ENCODE measurements at regions not wholly inside any gene's neighbourhood (a gene's known extent, or its start where the extent isn't known, plus 50 kb on each side); places are given as distances from the start of the nearest gene placed in this dataset.

DNA sequence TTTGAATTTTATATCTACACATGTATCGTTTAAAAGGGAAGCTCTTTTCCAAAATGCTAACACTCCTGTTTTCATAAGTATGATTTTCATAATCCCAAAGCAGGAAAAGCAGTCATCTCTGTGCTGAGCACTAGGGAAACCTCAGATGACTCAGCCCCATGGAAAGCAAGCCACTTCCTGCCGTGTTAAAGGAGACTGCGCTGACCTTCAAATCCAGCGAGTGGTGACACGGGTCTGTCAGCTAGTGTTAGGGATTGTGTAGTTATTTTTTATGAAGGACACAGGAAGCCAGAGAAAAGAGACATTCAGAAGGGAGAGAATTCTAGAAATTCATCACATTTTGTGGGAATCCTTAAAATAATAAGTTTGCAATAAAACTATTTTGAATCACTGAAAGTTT is 57.0 kb upstream of the CD93 start (continued):
- TF ChIP-seq ZBTB1 (CRISPR knock-in tag; IDR thresholded peaks at IDR 0.05; ENCODE audit: borderline replicate concordance, low read depth) = no peak
- no peak for TF ChIP-seq PCBP1 (IDR thresholded peaks at IDR 0.05; ENCODE audit: low read depth, low read length, poor library complexity, severe bottlenecking)
- no peak for TF ChIP-seq NFATC3 (IDR thresholded peaks at IDR 0.05)
- no peak for TF ChIP-seq PML (IDR thresholded peaks at IDR 0.05; ENCODE audit: low read length)
- no peak for TF ChIP-seq HDAC2 (IDR thresholded peaks at IDR 0.05)
- TF ChIP-seq FIP1L1 (IDR thresholded peaks at IDR 0.05; ENCODE audit: low read depth, low read length, poor library complexity, severe bottlenecking) = no peak
- no peak for TF ChIP-seq ZSCAN29 (IDR thresholded peaks at IDR 0.05)
- TF ChIP-seq PCBP2 (IDR thresholded peaks at IDR 0.05; ENCODE audit: low read depth, low read length, poor library complexity, severe bottlenecking) = no peak
- no peak for TF ChIP-seq ZNF232 (CRISPR knock-in tag; IDR thresholded peaks at IDR 0.05)
- TF ChIP-seq CHCHD3 (CRISPR knock-in tag; IDR thresholded peaks at IDR 0.05) = no peak
- TF ChIP-seq, protein P1, sequence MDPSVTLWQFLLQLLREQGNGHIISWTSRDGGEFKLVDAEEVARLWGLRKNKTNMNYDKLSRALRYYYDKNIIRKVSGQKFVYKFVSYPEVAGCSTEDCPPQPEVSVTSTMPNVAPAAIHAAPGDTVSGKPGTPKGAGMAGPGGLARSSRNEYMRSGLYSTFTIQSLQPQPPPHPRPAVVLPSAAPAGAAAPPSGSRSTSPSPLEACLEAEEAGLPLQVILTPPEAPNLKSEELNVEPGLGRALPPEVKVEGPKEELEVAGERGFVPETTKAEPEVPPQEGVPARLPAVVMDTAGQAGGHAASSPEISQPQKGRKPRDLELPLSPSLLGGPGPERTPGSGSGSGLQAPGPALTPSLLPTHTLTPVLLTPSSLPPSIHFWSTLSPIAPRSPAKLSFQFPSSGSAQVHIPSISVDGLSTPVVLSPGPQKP (CRISPR knock-in tag; IDR thresholded peaks at IDR 0.05) = no peak
- no peak for TF ChIP-seq NCOA6 (IDR thresholded peaks at IDR 0.05)
- TF ChIP-seq TAF1 (IDR thresholded peaks at IDR 0.05; ENCODE audit: control insufficient read depth, extremely low read depth, insufficient read depth, low read length, severe bottlenecking) = no peak
- TF ChIP-seq RBM14 (IDR thresholded peaks at IDR 0.05; ENCODE audit: borderline replicate concordance, insufficient read depth, low read depth, low read length) = no peak
- TF ChIP-seq TEAD1 (CRISPR knock-in tag; IDR thresholded peaks at IDR 0.05) = no peak
- peak; percentile 60; the same call in 1 of the 2 replicates for TF ChIP-seq MAFK (IDR thresholded peaks at IDR 0.05; ENCODE audit: low read length)
- no peak for TF ChIP-seq SAP30 (IDR thresholded peaks at IDR 0.05; ENCODE audit: borderline replicate concordance, insufficient read depth, low read depth, low read length, poor library complexity, severe bottlenecking)
- TF ChIP-seq ESRRA (IDR thresholded peaks at IDR 0.05; ENCODE audit: borderline replicate concordance, low read depth) = peak; percentile 97
- TF ChIP-seq, protein P2, sequence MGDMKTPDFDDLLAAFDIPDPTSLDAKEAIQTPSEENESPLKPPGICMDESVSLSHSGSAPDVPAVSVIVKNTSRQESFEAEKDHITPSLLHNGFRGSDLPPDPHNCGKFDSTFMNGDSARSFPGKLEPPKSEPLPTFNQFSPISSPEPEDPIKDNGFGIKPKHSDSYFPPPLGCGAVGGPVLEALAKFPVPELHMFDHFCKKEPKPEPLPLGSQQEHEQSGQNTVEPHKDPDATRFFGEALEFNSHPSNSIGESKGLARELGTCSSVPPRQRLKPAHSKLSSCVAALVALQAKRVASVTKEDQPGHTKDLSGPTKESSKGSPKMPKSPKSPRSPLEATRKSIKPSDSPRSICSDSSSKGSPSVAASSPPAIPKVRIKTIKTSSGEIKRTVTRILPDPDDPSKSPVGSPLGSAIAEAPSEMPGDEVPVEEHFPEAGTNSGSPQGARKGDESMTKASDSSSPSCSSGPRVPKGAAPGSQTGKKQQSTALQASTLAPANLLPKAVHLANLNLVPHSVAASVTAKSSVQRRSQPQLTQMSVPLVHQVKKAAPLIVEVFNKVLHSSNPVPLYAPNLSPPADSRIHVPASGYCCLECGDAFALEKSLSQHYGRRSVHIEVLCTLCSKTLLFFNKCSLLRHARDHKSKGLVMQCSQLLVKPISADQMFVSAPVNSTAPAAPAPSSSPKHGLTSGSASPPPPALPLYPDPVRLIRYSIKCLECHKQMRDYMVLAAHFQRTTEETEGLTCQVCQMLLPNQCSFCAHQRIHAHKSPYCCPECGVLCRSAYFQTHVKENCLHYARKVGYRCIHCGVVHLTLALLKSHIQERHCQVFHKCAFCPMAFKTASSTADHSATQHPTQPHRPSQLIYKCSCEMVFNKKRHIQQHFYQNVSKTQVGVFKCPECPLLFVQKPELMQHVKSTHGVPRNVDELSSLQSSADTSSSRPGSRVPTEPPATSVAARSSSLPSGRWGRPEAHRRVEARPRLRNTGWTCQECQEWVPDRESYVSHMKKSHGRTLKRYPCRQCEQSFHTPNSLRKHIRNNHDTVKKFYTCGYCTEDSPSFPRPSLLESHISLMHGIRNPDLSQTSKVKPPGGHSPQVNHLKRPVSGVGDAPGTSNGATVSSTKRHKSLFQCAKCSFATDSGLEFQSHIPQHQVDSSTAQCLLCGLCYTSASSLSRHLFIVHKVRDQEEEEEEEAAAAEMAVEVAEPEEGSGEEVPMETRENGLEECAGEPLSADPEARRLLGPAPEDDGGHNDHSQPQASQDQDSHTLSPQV (IDR thresholded peaks at IDR 0.05) = peak; percentile 84
- no peak for TF ChIP-seq ZNF551 (CRISPR knock-in tag; IDR thresholded peaks at IDR 0.05)
- TF ChIP-seq, protein P3, sequence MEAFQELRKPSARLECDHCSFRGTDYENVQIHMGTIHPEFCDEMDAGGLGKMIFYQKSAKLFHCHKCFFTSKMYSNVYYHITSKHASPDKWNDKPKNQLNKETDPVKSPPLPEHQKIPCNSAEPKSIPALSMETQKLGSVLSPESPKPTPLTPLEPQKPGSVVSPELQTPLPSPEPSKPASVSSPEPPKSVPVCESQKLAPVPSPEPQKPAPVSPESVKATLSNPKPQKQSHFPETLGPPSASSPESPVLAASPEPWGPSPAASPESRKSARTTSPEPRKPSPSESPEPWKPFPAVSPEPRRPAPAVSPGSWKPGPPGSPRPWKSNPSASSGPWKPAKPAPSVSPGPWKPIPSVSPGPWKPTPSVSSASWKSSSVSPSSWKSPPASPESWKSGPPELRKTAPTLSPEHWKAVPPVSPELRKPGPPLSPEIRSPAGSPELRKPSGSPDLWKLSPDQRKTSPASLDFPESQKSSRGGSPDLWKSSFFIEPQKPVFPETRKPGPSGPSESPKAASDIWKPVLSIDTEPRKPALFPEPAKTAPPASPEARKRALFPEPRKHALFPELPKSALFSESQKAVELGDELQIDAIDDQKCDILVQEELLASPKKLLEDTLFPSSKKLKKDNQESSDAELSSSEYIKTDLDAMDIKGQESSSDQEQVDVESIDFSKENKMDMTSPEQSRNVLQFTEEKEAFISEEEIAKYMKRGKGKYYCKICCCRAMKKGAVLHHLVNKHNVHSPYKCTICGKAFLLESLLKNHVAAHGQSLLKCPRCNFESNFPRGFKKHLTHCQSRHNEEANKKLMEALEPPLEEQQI (IDR thresholded peaks at IDR 0.05) = no peak
- peak; percentile 90 for TF ChIP-seq ZNF766 (CRISPR knock-in tag; conservative IDR thresholded peaks at IDR 0.05)
- TF ChIP-seq KDM2B (CRISPR knock-in tag; IDR thresholded peaks at IDR 0.05) = no peak
